ENCODE measurements at regions not wholly inside any gene's neighbourhood (a gene's known extent, or its start where the extent isn't known, plus 50 kb on each side); places are given as distances from the start of the nearest gene placed in this dataset.

- no peak for DNase-seq (ENCODE audit: low spot score)
Observed at GRCh38 chr17:71921796-71922195, 199.0 kb upstream of the SOX9 start.

GRCh38 chr17:71922439-71922838, 198.4 kb upstream of the SOX9 start:
- no peak for DNase-seq (ENCODE audit: low spot score)

DNA sequence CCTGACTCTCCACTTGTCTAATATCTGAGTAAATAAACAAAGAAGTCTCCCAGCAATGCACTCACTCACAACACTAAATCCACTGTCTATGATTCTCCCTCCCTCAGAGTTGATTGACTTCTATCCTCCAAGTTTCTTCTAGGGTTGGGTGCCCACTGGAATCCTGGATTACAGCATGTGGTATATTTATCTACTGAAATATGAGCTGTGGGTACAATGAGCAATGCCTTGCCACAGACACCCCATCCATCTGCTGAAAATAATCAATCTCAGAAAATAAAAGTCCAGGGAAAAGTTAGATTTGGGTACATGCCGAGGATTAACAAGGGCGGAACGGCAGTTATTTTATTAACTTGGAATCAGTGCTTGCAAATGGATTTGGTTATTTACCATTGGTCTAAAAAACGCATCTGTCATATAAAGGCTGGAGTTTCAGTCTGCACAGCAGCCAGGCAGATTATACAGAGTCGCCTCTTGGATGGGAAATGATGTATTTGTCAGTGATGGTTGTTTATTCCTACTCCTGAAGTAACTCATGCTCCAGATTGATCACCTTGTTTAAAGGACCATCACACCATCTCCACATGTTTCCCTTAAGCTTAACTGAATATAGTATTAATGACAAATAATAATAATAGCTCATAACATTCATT, 193.9 kb upstream of the SOX9 start:
- no peak for DNase-seq (ENCODE audit: low spot score)

DNA sequence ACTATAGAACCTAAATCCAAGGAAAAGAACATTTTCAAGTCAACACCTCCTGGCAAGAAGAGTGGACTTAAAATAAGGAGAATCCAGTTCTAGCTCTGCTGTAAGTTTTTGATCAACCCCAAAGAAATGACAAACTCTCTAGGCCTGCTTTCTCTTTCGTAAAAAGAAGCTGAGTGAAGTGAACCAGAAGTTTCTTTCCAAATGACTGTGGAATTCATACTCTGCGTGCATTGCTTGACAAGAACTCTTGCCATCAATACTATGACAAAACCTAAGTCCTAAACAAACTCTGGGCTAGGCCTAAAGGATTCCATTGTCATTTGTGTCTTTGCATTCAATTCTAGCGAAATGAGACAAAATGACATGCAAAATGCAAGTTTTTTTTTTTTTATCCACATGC, 187.5 kb upstream of the SOX9 start:
- no peak for DNase-seq (ENCODE audit: low spot score)

DNA sequence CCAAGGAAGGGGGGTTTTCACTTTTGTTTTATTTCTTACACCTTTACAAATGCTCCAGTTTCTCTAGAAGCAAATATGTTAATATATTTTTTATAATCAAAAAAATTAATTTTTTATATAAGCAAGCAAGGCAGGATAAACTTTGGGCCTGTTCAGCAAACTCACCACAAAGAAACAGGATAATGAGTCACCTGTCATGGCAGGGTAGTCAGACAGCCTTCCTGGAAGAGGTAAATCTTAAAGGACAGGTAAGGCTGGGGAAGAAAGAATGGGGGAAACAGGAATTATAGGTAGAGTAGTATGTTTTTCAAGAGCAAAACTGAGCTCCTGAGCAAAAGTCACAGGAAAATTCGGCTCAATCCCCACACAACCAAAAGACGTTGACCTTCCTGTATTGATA, 186.3 kb upstream of the SOX9 start:
- DNase-seq (ENCODE audit: low spot score) = no peak

GRCh38 chr17:71935341-71935740, 185.5 kb upstream of the SOX9 start:
- no peak for DNase-seq (ENCODE audit: low spot score)

GRCh38 chr17:71936977-71937376, 183.8 kb upstream of the SOX9 start:
- no peak for DNase-seq (ENCODE audit: low spot score)

DNA sequence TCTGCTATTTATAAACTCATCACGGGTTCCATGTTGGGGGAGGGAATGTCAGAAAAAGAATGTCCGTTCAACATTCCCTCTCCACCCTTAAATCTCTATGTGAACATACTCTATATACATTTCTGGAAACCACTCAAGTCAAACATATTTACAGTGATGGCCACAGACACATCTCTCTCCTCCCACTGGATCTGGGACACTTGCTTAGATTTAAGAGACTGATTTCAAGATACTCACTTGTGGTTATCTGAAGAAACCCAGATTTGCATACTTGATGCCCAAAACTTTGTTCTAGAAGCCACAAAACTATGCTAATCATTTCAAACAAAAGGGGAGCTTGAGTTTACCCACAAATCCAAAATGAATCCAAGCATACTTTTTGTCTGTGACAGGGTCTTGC, 182.9 kb upstream of the SOX9 start:
- no peak for DNase-seq (ENCODE audit: low spot score)

- no peak for DNase-seq (ENCODE audit: low spot score)
Observed at GRCh38 chr17:71938340-71939010, 182.3 kb upstream of the SOX9 start.

DNA sequence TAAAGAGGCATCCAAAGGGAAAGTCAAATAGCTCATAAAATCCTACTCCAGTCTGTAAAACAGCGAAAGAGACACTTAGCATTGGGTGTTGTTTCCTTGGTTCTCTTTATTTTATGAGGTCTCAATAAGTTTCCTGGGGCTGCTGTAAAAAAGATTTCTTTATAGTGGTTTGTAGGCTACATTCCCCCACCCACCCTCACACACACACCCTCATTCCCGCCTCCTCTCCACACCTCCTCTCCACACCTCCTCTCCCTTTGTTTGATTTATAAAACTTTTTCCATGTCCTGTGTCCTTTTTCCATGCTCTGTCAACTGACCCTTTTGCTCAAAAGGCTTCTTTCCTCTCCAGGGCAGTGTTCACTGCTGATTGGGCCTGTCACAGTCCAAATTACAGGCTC, 178.9 kb upstream of the SOX9 start:
- DNase-seq (ENCODE audit: low spot score) = no peak

DNA sequence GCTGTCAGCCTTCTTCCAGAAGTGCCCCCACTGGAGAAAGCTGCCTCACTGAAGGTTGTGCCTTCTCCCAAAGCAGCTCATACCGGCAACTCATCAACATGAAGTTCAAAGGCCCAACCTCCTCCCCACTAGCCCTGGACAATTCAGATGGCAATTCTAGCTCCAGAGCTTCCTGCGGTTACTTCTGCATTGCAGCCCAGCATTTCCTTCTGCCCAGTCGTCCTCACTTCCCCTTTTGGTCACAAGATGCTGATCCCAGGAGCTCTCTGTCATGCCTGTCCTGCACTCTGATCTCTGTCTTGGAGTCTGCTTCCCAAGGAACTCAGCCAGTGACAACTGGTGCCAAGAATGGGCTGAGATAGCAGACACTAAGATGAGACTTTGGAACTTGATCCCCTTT, 178.2 kb upstream of the SOX9 start:
- DNase-seq (ENCODE audit: low spot score) = no peak

GRCh38 chr17:71948703-71949422, 172.0 kb upstream of the SOX9 start:
- DNase-seq (ENCODE audit: low spot score) = no peak

- DNase-seq (ENCODE audit: low spot score) = no peak
Observed at GRCh38 chr17:71959154-71959553, 161.7 kb upstream of the SOX9 start.

GRCh38 chr17:71963351-71963750, 157.5 kb upstream of the SOX9 start:
- DNase-seq (ENCODE audit: low spot score) = no peak

GRCh38 chr17:71963791-71964190, 157.0 kb upstream of the SOX9 start:
- DNase-seq (ENCODE audit: low spot score) = no peak

DNA sequence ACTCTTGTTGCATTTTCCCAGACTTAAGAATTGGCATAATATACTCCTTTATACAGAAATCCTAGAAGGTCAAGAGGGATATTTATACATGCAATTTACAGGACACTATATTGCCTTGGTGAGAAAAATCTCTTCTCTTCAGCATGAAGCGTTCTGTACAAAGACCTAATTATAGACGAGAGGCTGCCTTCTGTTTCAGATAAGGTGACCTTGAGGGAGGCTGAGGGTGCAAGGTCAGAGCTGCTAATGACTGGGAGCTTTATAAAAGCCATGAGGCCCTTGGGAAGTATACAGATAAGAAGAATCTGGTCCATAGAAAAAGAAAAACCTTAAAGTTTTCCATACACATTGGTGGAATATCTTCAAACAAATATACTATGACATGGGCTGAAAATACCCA, 156.3 kb upstream of the SOX9 start:
- DNase-seq (ENCODE audit: low spot score) = no peak

DNA sequence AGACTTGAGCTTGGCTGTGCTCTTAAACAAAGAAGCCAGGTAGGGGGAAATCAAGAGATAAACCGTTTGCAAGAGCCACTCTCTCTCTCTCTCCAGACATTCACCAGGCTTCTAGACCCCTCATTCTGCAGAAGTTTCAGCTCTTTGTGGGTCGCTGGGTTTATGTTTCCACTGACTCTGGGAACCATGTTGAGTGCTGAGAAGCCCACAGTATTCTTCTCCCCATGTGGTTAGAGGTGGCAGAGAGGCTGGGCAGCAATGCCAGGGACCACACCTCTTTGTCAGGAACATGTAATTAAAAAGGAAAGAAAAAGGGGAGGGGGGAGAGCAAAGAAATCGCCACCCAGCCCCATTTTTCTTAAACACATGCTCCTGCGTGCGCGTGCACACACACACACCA, 154.8 kb upstream of the SOX9 start:
- no peak for DNase-seq (ENCODE audit: low spot score)

DNA sequence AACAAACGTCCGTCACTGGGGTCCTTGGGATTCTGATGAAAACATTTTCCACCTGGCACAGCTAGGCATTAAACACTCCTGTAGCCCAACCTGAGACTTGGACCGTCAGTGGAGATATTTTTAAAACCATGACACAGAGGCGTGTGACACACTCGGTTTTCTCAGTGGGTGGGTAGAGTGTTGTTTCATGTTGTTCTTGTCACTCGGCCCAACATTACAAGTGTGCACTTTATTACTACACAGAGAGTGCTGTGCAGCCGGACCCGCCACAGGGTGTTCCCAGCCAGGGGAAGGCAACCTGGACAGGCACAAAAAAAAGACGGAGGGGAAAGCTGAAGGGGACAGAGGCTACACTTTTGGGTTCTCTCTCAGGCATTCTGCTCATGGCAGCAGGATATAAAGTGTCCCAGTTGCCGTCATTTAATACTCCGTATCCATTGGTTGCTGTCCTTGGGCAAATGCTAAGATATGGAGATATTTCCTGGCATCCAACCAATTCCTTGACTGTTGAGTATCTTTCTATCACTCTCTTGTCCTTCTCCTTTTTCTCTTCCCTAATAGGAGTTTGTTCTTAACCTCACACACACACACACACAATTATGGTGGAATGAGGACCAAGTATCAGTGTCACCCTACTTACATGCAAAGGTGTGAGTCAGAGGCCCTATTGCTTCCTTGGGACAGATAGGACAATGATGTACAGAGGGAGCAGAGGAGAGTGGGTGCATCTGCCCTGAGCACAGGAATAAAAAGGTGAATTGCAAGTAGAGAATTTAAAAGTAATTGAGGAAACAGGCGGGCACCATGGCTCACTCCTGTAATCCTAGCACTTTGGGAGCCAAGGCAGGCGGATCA, 154.1 kb upstream of the SOX9 start:
- DNase-seq (ENCODE audit: low spot score) = no peak

DNA sequence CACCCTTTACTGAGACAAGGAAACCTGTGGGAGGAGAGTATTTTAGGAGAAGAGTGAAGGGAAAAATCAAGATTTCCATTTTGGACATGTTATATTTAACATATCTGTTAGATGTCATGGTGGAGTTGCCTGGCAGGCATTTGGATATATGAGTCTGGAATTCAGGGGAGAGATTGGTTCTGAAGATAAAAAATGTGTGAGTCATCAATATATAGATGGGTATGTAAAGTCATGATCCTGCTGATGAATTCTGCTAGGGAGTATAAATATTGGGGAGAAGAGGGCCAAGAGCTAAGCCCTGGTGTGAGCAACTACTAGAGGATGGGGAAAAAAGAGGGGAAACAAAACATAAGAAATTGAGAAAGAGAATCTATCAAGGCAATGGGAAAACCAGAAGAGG, 151.3 kb upstream of the SOX9 start:
- DNase-seq (ENCODE audit: low spot score) = no peak

DNA sequence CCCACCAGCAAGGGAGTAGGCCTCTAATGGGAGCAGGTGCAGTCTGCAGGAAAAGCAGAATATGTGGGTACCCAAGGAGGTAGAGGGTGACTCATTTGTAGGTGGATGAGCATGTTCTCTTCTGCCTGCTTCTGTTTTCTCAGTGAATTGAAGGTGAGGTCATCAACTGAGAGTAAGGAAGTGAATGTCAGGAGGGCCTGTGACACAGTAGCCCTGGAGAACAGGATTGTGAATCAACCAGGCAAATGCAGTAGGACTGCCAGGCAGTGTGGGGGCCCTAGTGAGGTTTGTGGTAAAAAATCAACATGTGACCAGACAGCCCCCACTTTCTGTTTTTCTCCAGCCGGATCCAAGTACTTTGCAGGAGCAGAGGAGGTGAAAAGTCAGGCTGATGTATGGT, 150.5 kb upstream of the SOX9 start:
- peak; percentile 1 for DNase-seq (ENCODE audit: low spot score)

DNA sequence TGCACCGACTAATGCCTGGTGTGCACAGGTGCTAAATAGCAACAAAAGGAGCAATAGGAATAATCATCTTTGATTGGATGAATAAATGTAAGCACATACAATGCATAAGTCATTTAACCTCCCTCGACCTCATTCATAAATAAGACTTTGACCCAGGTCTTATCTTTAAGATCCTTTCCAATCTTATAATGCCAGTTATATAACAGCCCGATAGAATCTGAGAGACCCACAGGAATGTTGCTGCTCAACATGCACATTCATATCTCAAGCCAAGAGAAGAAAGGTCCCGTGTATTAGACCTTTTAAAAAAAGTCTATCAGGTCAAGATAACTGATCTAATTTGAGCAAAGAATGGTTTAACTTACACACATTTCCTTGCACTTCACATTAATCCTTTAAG, 146.8 kb upstream of the SOX9 start:
- DNase-seq (ENCODE audit: low spot score) = no peak

- DNase-seq (ENCODE audit: low spot score) = no peak
Observed at GRCh38 chr17:71975331-71975801, 145.5 kb upstream of the SOX9 start.
